ENCODE measurements at regions not wholly inside any gene's neighbourhood (a gene's known extent, or its start where the extent isn't known, plus 50 kb on each side); places are given as distances from the start of the nearest gene placed in this dataset.

GRCh38 chr5:144671066-144671465 lies 500.4 kb downstream of the KCTD16 start:
- no peaks in the 10 kb centered on the region for H3K36me3 Mint-ChIP-seq (ENCODE audit: low read depth, unreplicated experiment)
- no peak for TF ChIP-seq CTCF (IDR thresholded peaks at IDR 0.05; ENCODE audit: unreplicated experiment)
- no peak overlapping the region for H3K27ac Mint-ChIP-seq (ENCODE audit: unreplicated experiment)
- DNase-seq (ENCODE audit: low spot score) = no peak
- H3K9me3 Mint-ChIP-seq (ENCODE audit: unreplicated experiment) = no peaks in the 10 kb centered on the region
- H3K27me3 Mint-ChIP-seq (ENCODE audit: unreplicated experiment) = no peaks in the 10 kb centered on the region
- H3K4me3 Mint-ChIP-seq (ENCODE audit: unreplicated experiment) = no peak overlapping the region
- H3K4me1 Mint-ChIP-seq (ENCODE audit: unreplicated experiment) = peaks cover 4% of the 10 kb centered on the region

GRCh38 chr5:144659634-144660227 lies 489.1 kb downstream of the KCTD16 start:
- Mint-ChIP-seq H3K27me3 (ENCODE audit: unreplicated experiment) (no peaks in the 10 kb centered on the region), H3K9me3 (ENCODE audit: unreplicated experiment) (no peaks in the 10 kb centered on the region), H3K27ac (ENCODE audit: unreplicated experiment) (no peak overlapping the region), H3K4me3 (ENCODE audit: unreplicated experiment) (no peak overlapping the region), H3K36me3 (ENCODE audit: low read depth, unreplicated experiment) (no peaks in the 10 kb centered on the region), H3K4me1 (ENCODE audit: unreplicated experiment) (peaks cover 3% of the 10 kb centered on the region)
- DNase-seq (ENCODE audit: low spot score) = no peak
- no peak for TF ChIP-seq CTCF (IDR thresholded peaks at IDR 0.05; ENCODE audit: unreplicated experiment)

GRCh38 chr5:144644317-144644716 lies 473.6 kb downstream of the KCTD16 start:
- no peaks in the 10 kb centered on the region for H3K36me3 Mint-ChIP-seq (ENCODE audit: low read depth, unreplicated experiment)

GRCh38 chr5:144638787-144639186 lies 468.1 kb downstream of the KCTD16 start:
- no peak overlapping the region for H3K27ac Mint-ChIP-seq (ENCODE audit: unreplicated experiment)
- H3K4me1 Mint-ChIP-seq (ENCODE audit: unreplicated experiment) = no peaks in the 10 kb centered on the region
- no peaks in the 10 kb centered on the region for H3K27me3 Mint-ChIP-seq (ENCODE audit: unreplicated experiment)
- no peak for TF ChIP-seq CTCF (IDR thresholded peaks at IDR 0.05; ENCODE audit: unreplicated experiment)
- H3K36me3 Mint-ChIP-seq (ENCODE audit: low read depth, unreplicated experiment) = no peaks in the 10 kb centered on the region
- H3K4me3 Mint-ChIP-seq (ENCODE audit: unreplicated experiment) = no peak overlapping the region
- peaks cover 7% of the 10 kb centered on the region for H3K9me3 Mint-ChIP-seq (ENCODE audit: unreplicated experiment)
- no peak for DNase-seq (ENCODE audit: low spot score)

More at GRCh38 chr5:144644317-144644716, 473.6 kb downstream of the KCTD16 start:
- Mint-ChIP-seq H3K27ac (ENCODE audit: unreplicated experiment) (no peak overlapping the region), H3K27me3 (ENCODE audit: unreplicated experiment) (no peaks in the 10 kb centered on the region), H3K4me1 (ENCODE audit: unreplicated experiment) (no peaks in the 10 kb centered on the region), H3K9me3 (ENCODE audit: unreplicated experiment) (no peaks in the 10 kb centered on the region), H3K4me3 (ENCODE audit: unreplicated experiment) (no peak overlapping the region)
- no peak for DNase-seq (ENCODE audit: low spot score)
- TF ChIP-seq CTCF (IDR thresholded peaks at IDR 0.05; ENCODE audit: unreplicated experiment) = no peak

GRCh38 chr5:144634138-144634537 lies 463.5 kb downstream of the KCTD16 start:
- no peak for TF ChIP-seq CTCF (IDR thresholded peaks at IDR 0.05; ENCODE audit: unreplicated experiment)
- H3K27me3 Mint-ChIP-seq (ENCODE audit: unreplicated experiment) = peaks cover 5% of the 10 kb centered on the region
- no peak overlapping the region for H3K4me3 Mint-ChIP-seq (ENCODE audit: unreplicated experiment)
- no peak for DNase-seq (ENCODE audit: low spot score)
- no peaks in the 10 kb centered on the region for H3K4me1 Mint-ChIP-seq (ENCODE audit: unreplicated experiment)
- peaks cover 8% of the 10 kb centered on the region for H3K36me3 Mint-ChIP-seq (ENCODE audit: low read depth, unreplicated experiment)
- peaks cover 7% of the 10 kb centered on the region for H3K9me3 Mint-ChIP-seq (ENCODE audit: unreplicated experiment)
- no peak overlapping the region for H3K27ac Mint-ChIP-seq (ENCODE audit: unreplicated experiment)
